Neutrophil (primary cell): ENCODE measurements at regions not wholly inside any gene's neighbourhood (a gene's known extent, or its start where the extent isn't known, plus 50 kb on each side); places are given as distances from the start of the nearest gene placed in this dataset.
"Not testable (repeated sequence)": the region's sequence is repeated elsewhere in the genome, so short reads cannot be mapped to it uniquely, and the experiment has no call there.

Experiments used
- H3K27ac ChIP-seq: fragments of 200-600 bp; sonication (generic); 2 replicates; pipeline ENCODE4 v1.5.1; 2016; ENCODE audit warnings: mild to moderate bottlenecking, moderate library complexity
- H3K27me3 ChIP-seq: fragments of 200-600 bp; sonication (generic); 2 replicates; pipeline ENCODE4 v1.6.0; 2016; ENCODE audit warnings: mild to moderate bottlenecking
- H3K36me3 ChIP-seq: fragments of 200-600 bp; sonication (generic); 2 replicates; pipeline ENCODE4 v1.5.1; 2017
- H3K4me1 ChIP-seq, 2 experiments: fragments of 200-600 bp in 1 of 2; sonication (generic) in 1 of 2; 1 replicate in 1 of 2; 2 replicates in 1 of 2; pipeline versions ENCODE4 v1.5.1 to v1.6.1; 2013 to 2016; ENCODE audit warnings: low read depth in 1 of 2, low read length in 1 of 2, mild to moderate bottlenecking in 1 of 2, moderate library complexity in 1 of 2; ENCODE audit not compliant: control insufficient read depth in 1 of 2, insufficient read depth in 1 of 2
- H3K4me3 ChIP-seq, 2 experiments: fragments of 200-600 bp in 1 of 2; sonication (generic) in 1 of 2; 1 replicate in 1 of 2; 2 replicates in 1 of 2; pipeline ENCODE4 v1.5.1; 2013 to 2016; ENCODE audit warnings: low read depth in 1 of 2, low read length in 1 of 2, mild to moderate bottlenecking in 1 of 2, moderate library complexity in 1 of 2
- H3K9me3 ChIP-seq: fragments of 200-600 bp; sonication (generic); 2 replicates; pipeline ENCODE4 v1.5.1; 2016
- TF ChIP-seq, protein P1 (sequence below): fragments of 200-600 bp; sonication (generic); IDR thresholded peaks from 2 replicates; pipeline ENCODE4 v1.5.1; 2016; ENCODE audit warnings: antibody characterized with exemption

DNA sequence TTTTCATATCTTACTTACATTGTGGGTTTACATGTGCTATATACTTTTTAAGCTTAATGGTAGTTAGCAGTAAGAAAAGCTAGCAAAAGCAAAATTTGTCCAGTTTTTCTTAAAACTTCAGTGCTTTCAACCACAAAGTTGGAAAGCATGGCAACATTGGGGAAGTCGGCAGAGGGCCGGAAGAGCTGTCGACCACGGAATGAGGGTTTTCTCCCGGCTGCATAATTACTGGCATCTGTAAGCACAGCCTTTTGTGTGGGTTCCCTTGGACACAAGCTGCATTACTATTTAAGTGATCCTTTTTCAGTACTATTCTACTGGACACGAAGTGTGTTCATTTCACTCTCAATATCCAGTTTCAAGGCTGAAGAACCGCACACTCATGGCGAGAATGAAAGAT lies 560.4 kb downstream of the ANKRD50 start:
- Histone ChIP-seq H3K36me3 (no peaks in the 10 kb centered on the region), H3K4me1 (no peaks in the 10 kb centered on the region), H3K27ac (no peak overlapping the region), H3K27me3 (no peaks in the 10 kb centered on the region), H3K4me3 (no peak overlapping the region), H3K9me3 (no peaks in the 10 kb centered on the region)
- TF ChIP-seq, protein P1, sequence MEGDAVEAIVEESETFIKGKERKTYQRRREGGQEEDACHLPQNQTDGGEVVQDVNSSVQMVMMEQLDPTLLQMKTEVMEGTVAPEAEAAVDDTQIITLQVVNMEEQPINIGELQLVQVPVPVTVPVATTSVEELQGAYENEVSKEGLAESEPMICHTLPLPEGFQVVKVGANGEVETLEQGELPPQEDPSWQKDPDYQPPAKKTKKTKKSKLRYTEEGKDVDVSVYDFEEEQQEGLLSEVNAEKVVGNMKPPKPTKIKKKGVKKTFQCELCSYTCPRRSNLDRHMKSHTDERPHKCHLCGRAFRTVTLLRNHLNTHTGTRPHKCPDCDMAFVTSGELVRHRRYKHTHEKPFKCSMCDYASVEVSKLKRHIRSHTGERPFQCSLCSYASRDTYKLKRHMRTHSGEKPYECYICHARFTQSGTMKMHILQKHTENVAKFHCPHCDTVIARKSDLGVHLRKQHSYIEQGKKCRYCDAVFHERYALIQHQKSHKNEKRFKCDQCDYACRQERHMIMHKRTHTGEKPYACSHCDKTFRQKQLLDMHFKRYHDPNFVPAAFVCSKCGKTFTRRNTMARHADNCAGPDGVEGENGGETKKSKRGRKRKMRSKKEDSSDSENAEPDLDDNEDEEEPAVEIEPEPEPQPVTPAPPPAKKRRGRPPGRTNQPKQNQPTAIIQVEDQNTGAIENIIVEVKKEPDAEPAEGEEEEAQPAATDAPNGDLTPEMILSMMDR: no peak

DNA sequence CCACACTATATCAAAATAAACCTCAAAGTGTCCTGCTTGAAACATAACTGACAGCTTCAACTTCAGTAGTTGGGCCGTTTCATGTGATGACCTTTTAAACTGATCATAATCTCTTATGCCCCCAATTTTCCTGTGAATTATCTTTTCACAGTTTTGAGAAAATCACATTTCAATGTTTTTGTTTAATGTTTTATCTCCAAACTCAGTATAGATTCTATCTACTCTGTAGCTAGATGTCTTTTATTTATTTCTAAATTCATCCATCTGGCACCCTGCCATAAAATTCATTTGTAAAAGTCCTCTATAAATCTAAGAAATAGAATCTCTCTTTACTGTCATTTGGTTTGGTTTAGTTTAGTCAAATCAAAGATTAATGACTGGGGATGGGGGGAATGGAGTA lies 557.3 kb downstream of the ANKRD50 start:
- no peaks in the 10 kb centered on the region for H3K27me3 ChIP-seq
- H3K4me3 ChIP-seq: no peak overlapping the region
- H3K9me3 ChIP-seq: no peaks in the 10 kb centered on the region
- H3K4me1 ChIP-seq: no peaks in the 10 kb centered on the region
- no peak overlapping the region for H3K27ac ChIP-seq
- H3K36me3 ChIP-seq: no peaks in the 10 kb centered on the region
- TF ChIP-seq, protein P1: no peak

DNA sequence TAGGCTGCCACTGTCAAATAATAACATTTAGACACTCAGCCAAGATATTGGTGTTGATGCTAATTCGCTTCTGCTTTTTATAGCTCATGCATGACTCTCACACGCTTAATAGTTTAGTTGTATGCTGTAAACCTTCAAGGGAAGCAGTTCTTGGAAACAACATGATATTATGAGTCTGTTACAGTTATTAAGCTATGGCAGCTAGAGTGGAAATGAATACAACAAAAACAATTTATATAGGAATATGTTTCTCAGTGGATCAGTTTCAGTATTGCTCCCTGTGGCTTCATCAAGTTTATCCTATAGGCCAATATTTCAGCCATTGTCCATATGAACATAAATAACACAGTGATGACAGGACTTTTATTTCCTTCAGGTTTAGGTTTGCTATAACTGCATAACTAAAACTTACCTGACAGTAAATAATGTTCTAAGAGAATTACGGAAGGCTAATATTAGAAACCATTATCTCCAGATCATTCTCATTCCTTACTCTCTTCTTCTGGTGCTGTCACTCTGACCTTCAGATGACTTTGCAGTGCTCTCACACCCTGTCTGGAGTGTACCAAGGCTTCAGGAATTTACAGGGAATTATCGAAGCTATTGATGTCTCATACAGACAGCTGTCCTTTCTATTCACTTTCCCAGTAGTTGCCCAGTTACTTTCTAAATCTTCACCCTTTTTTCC lies 555.0 kb downstream of the ANKRD50 start:
- H3K27ac ChIP-seq: no peak overlapping the region
- no peak overlapping the region for H3K4me3 ChIP-seq
- H3K36me3 ChIP-seq: no peaks in the 10 kb centered on the region
- H3K4me1 ChIP-seq: no peaks in the 10 kb centered on the region
- no peaks in the 10 kb centered on the region for H3K27me3 ChIP-seq
- H3K9me3 ChIP-seq: no peaks in the 10 kb centered on the region
- TF ChIP-seq, protein P1: no peak

DNA sequence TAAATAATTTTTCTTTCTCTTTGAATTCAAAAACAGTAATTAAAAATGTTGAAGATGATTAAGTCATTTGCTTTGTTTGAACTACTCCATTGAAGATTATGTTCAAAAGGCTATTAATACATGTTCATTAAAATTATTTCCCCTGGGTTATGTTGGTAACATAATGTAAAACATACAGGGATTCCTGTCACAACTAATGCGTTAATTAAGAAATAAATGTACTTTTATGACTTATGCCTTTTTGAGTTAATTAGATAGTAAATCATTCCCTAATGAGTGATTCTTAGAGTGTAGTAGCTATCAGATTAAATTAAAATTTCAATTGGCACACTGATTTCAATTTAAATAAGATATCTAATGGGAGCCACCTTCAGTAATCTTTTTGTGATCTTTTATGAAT lies 549.1 kb downstream of the ANKRD50 start:
- TF ChIP-seq, protein P1: no peak
- Histone ChIP-seq H3K9me3 (no peaks in the 10 kb centered on the region), H3K4me1 (no peaks in the 10 kb centered on the region), H3K4me3 (no peak overlapping the region), H3K27me3 (no peaks in the 10 kb centered on the region), H3K27ac (no peak overlapping the region), H3K36me3 (no peaks in the 10 kb centered on the region)

DNA sequence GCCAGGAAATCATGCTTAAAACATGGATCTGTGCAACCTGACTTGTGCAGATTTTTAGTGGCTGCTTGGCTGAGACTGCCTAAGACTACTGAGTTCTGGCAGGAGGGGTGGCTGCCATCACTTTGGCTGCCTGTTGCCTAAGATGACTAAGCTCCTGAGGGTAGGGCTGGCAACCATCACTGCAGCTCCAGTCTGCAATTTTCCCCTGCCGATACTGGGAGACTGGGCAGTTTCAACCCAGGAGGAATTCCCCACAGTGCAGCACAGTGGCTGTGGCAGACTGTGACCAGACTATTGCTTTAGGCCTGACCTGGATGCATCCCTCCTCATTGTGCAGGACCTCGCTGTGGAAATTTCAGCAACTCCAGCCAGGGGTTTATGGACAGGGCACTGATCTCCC lies 544.9 kb downstream of the ANKRD50 start:
- H3K9me3 ChIP-seq: no peaks in the 10 kb centered on the region
- no peak overlapping the region for H3K27ac ChIP-seq
- TF ChIP-seq, protein P1: no peak
- no peaks in the 10 kb centered on the region for H3K36me3 ChIP-seq
- H3K4me1 ChIP-seq: no peaks in the 10 kb centered on the region
- H3K4me3 ChIP-seq: no peak overlapping the region
- H3K27me3 ChIP-seq: no peaks in the 10 kb centered on the region

DNA sequence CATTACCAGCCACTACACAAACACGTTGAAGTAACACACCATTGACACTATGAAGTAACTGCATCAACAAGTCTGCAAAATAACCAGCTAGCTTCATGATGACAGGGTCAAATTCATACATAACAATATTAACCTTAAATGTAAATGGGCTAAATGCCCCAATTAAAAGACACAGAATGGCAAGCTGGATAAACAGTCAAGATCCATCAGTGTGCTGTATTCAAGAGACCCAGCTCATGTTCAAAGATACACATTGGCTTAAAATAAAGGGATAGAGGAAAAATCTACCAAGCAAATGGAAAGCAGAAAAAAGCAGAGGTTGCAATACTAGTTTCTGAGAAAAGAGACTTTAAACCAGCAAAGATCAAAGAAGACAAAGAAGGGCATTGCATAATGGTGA lies 543.0 kb downstream of the ANKRD50 start:
- not testable (repeated sequence) for H3K27ac ChIP-seq, H3K4me3 ChIP-seq, H3K9me3 ChIP-seq, H3K4me1 ChIP-seq, H3K36me3 ChIP-seq, H3K27me3 ChIP-seq
